GM21717 (cell line): ENCODE measurements at regions not wholly inside any gene's neighbourhood (a gene's known extent, or its start where the extent isn't known, plus 50 kb on each side); places are given as distances from the start of the nearest gene placed in this dataset.

Experiments used
- ATAC-seq: cut with Tn5 transposase; IDR thresholded peaks from one replicate; pipeline ENCODE4 v1.9.1; 2021; ENCODE audit warnings: mild to moderate bottlenecking, moderate library complexity; ENCODE audit not compliant: unreplicated experiment

- ATAC-seq = no peak
Observed at GRCh38 chr2:56703001-56703400, 519.2 kb downstream of the CCDC85A start.

DNA sequence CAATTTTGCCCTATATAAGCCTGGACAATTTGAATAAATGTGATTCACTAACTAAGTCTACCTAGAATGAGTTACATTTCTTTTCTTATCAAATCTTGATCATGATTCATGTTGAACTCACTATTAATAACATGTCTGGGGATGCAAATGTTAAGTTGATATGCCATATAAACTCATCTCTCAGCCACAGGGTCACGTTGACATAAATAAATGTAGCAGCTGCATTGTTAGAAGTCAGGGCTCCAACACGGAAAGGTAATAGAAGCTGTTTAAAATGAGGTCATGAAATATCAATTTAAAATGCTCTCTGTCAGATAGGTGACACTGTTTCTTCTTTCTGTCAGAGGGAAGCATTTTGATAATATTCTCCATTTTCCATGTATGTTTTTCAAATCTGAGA lies 521.9 kb downstream of the CCDC85A start:
- no peak for ATAC-seq

- ATAC-seq = no peak
Observed at GRCh38 chr2:56707218-56707617, 523.4 kb downstream of the CCDC85A start.

GRCh38 chr2:56707650-56708049 lies 523.9 kb downstream of the CCDC85A start:
- ATAC-seq = no peak

- no peak for ATAC-seq
Observed at GRCh38 chr2:56709181-56709580, 525.4 kb downstream of the CCDC85A start.

DNA sequence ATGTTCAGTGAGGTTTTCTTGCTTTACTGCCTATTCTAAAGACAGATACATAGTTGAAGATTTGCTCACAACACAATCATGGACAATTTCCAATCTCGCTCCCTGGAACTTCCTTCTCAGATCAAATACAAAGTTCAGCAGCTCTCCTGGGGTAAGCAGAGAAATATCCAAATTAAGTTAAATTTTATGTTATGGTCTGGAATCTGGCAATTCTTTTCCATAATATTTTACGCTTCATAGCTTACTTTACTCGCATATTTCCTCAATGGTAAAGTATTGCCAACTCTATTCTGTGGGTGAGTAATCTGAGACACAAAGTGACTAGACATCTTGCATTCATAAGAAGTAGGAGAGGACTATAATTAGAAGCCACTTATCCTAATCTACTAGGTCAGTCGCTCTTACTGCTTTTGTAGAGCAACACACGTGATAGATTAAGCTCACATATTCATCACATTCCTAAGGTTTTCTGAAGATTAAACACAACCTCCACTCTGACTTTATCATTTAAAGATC lies 529.4 kb downstream of the CCDC85A start:
- no peak for ATAC-seq

DNA sequence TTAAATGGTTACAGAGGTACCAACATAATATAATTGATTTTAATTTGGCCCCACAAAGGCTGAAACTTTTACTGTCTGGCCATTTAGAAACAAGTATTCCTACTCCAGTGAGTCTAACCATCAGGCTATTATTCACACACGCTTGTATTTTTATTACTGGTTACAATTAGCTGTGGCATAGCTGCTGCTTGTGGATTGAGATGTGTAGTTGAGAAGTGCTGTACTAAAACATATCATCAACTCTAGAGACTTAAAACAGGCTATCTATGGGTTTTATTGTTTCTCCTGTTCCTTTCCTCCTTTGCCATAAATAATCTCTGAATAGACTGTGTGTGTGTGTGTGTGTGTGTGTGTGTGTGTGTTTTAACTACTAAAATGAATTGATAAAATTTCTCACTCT lies 530.2 kb downstream of the CCDC85A start:
- ATAC-seq = no peak

GRCh38 chr2:56714400-56714799 lies 530.6 kb downstream of the CCDC85A start:
- ATAC-seq = no peak

DNA sequence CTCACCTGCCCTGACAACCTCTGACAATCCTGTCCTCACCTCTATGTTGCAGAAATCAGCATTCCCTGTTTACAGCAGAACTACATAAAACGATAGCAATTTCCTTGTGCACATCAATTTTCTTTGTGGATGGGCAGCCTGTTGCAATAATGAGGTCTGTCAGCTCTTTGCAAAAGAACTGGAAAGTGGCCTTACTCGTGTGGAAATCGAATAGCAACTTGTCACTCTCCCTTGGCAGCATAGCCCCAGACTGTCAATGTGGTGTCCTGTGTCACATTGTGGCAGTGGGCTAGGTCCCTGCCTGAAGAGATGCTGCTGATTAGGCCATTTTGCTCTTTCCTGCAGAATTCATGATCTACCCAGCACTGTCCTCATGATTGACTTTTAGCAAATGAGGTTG lies 531.9 kb downstream of the CCDC85A start:
- no peak for ATAC-seq

- ATAC-seq = no peak
Observed at GRCh38 chr2:56718413-56718812, 534.6 kb downstream of the CCDC85A start.

DNA sequence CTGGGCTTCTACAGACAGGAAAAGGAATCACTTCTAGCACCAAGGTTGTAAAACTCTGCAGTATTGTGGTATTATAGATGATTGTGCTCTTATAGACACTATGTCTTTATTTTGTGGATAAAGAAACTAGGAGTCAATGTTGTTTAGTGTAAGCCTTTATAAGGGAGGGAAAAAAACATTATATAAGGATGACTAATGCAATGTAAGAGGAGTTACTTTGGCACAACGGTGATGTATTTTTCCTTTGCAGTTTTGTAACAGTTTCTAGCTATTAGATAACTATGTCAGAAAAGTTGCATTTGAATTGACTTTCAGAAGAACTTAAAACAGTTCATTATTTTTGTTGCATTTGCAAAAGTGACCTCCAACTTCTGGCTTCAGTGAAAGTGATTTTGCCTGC lies 545.4 kb downstream of the CCDC85A start:
- no peak for ATAC-seq

- no peak for ATAC-seq
Observed at GRCh38 chr2:56732946-56733345, 549.2 kb downstream of the CCDC85A start.

GRCh38 chr2:56739413-56739812 lies 555.6 kb downstream of the CCDC85A start:
- ATAC-seq = no peak

DNA sequence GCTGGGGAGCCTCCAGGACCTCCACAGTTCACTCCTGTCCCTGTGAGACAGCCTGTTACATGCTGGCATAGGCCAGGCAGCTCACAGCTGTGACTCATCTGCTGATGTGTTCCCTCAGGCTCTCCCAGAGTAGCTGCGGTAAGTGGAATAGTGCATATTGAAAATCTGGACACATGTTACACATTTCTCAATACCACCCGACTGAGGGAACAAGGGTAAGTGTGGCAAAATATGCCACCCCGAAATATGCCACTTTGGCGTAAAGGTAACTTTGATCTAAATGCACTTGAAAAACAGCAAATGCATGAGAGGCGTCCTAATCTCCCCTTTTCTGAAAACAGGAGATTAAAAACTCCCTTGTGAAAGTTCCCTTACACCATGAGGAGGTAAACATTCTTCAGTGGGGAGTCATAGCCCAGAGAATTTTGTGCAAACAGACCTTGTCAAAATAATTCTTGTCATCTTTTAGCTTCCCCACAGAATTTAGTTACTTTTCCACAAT lies 557.9 kb downstream of the CCDC85A start:
- ATAC-seq = no peak

GRCh38 chr2:56743807-56744206 lies 560.0 kb downstream of the CCDC85A start:
- no peak for ATAC-seq

GRCh38 chr2:56749152-56749752 lies 565.5 kb downstream of the CCDC85A start:
- no peak for ATAC-seq

GRCh38 chr2:56753182-56753581 lies 569.4 kb downstream of the CCDC85A start:
- no peak for ATAC-seq

DNA sequence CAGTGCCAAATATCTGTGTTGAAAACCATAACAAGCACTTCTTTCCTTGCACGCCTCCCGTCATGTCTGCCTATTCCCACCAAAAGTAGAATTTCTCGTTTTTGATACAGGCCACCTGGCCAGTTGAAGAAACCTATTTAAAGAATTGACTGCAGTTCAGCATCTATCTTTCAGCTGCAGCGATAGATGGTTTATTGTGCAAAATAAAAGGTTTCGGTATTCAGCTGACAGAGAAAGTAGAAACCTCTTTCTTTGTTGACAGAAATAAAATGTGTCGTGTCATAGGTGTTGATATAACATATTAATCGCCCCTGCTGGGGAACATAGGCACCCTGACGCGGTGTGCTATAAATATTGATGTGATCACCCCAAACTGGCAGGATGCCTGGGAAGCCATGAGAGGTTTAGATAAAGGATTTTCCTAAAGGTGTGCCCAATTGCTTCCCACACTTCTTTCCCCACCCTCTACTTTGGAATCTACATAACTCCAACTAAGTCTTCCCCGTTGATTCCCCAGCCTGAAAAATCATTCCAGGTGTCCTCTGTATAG lies 570.4 kb downstream of the CCDC85A start:
- ATAC-seq = no peak

- ATAC-seq = no peak
Observed at GRCh38 chr2:56754627-56755026, 570.8 kb downstream of the CCDC85A start.

GRCh38 chr2:56757884-56758545 lies 574.2 kb downstream of the CCDC85A start:
- no peak for ATAC-seq

DNA sequence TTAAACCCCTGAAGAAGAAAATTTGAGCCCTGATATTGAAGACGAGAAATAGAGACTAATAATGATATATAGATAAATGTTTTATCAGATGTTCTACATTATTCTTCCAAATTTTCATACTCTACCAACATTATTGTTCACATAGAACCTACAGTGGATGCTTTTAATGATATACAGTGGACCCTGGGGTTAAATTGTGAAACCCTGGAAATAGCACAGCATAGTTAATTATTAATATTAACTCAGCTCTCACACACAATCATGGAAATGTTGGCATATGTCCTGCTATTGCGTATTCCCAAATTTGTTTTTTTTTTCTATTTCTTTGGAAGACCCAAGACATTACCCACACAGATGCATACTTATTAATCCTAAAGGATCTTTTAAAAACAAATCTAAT lies 579.9 kb downstream of the CCDC85A start:
- no peak for ATAC-seq

DNA sequence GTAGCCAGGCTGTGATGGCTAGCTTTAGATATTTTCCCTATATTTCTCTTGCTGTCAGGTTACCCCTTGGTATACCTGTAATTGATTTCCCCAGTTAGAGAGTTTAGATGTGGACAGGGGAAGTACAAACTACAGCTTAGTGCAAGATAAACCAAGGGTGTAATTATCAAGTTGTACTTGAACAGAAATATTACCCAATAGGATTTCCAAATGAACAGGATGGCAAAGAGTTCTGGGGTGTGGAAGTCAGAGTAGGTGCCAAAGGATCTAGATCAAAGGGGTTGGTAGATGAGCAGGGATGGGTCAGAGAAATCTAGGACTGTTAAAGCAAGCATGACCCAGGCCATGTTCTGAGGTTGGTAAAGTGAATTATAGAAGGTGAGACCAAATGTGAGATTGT lies 585.2 kb downstream of the CCDC85A start:
- no peak for ATAC-seq
